ENCODE measurements at regions not wholly inside any gene's neighbourhood (a gene's known extent, or its start where the extent isn't known, plus 50 kb on each side); places are given as distances from the start of the nearest gene placed in this dataset.

GRCh38 chr9:110146373-110146772, 61.6 kb downstream of the C9orf152 start:
- H3K27me3 Mint-ChIP-seq, result no peaks in the 10 kb centered on the region
- ATAC-seq (replicated peaks) (no peak), DNase-seq (no peak)
- peak overlapping the region; percentile 92 for H3K27ac Mint-ChIP-seq
- peaks cover 0 to 7% of the 10 kb centered on the region in 2 donors for H3K9me3 Mint-ChIP-seq
- H3K4me1 Mint-ChIP-seq, result peaks cover 66 to 99% of the 10 kb centered on the region in 2 donors
- peak overlapping the region; percentile 53 to 78 for H3K4me3 Mint-ChIP-seq
- H3K36me3 Mint-ChIP-seq, result peaks cover 66 to 78% of the 10 kb centered on the region in 2 donors

DNA sequence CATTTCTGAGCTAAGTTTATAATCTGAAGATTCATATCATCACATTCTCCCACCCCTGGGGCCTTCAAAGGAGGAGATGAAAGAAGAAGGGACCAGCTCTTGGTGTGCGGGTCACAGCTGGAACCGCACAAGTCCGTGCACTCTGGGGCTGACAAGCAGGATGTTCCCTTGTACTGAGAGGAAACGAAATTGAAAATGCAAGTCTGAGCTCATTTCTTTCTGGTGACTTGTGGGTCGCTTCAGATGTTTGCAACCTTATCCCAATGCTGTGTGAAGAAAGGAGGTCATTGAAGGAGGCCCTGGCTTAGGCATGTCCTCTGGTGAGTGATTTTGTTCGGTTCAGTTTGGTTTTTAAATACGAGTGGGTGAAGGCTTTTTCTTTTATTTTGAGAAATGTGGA, 59.6 kb downstream of the C9orf152 start:
- DNase-seq, result peak; percentile 36
- H3K27me3 Mint-ChIP-seq, result no peaks in the 10 kb centered on the region
- peaks cover 75 to 99% of the 10 kb centered on the region in 2 donors for H3K4me1 Mint-ChIP-seq
- peak overlapping the region; percentile 78 to 82 for H3K4me3 Mint-ChIP-seq
- H3K36me3 Mint-ChIP-seq, result peaks cover 63 to 81% of the 10 kb centered on the region in 2 donors
- peak; percentile 63 to 73 for ATAC-seq (replicated peaks)
- H3K27ac Mint-ChIP-seq, result peak overlapping the region; percentile 92
- peaks cover 0 to 7% of the 10 kb centered on the region in 2 donors for H3K9me3 Mint-ChIP-seq

GRCh38 chr9:110148891-110149290, 59.1 kb downstream of the C9orf152 start:
- H3K4me3 Mint-ChIP-seq, result peak overlapping the region; percentile 78 to 82
- no peak for DNase-seq
- peaks cover 0 to 7% of the 10 kb centered on the region in 2 donors for H3K9me3 Mint-ChIP-seq
- H3K4me1 Mint-ChIP-seq, result peaks cover 75 to 99% of the 10 kb centered on the region in 2 donors
- ATAC-seq (replicated peaks), result no peak
- H3K36me3 Mint-ChIP-seq, result peaks cover 59 to 80% of the 10 kb centered on the region in 2 donors
- H3K27me3 Mint-ChIP-seq, result no peaks in the 10 kb centered on the region
- peak overlapping the region; percentile 47 for H3K27ac Mint-ChIP-seq
